ENCODE measurements at regions not wholly inside any gene's neighbourhood (a gene's known extent, or its start where the extent isn't known, plus 50 kb on each side); places are given as distances from the start of the nearest gene placed in this dataset.

- Histone ChIP-seq H3K9ac (ENCODE audit: low read length) (no peak overlapping the region), H2AFZ (ENCODE audit: insufficient read depth, low read depth, low read length, poor library complexity, severe bottlenecking) (no peak overlapping the region), H3K27me3 (replicated peaks in 1 of 4; ENCODE audit: control extremely low read depth in 1 of 4, control insufficient read depth in 3 of 4, insufficient read depth in 4 of 4, low read length in 3 of 4) (no peaks in the 10 kb centered on the region), H3K4me1 (ENCODE audit: control insufficient read depth in 2 of 2, insufficient read depth in 2 of 2, low read length in 2 of 2) (no peaks in the 10 kb centered on the region), H4K20me1 (ENCODE audit: control insufficient read depth, insufficient read depth, low read length, poor library complexity, severe bottlenecking) (no peaks in the 10 kb centered on the region), H3K36me3 (replicated peaks in 1 of 2; ENCODE audit: control extremely low read depth in 1 of 2, control insufficient read depth in 1 of 2, extremely low read depth in 1 of 2, insufficient read depth in 2 of 2, low read length in 1 of 2) (no peaks in the 10 kb centered on the region), H3K27ac (ENCODE audit: low read length in 2 of 2) (no peak overlapping the region), H3K9me3 (ENCODE audit: control extremely low read depth in 1 of 3, control insufficient read depth in 2 of 3, insufficient read depth in 1 of 3, low read length in 2 of 3) (no peaks in the 10 kb centered on the region), H3K4me3 (ENCODE audit: control extremely low read depth in 1 of 5, extremely low read depth in 1 of 5, insufficient read depth in 1 of 5, low read depth in 2 of 5, low read length in 4 of 5) (no peak overlapping the region), H3K4me2 (replicated peaks; ENCODE audit: low read depth, low read length, poor library complexity, severe bottlenecking) (no peak overlapping the region), H3K79me2 (ENCODE audit: control insufficient read depth, insufficient read depth, low read length) (no peaks in the 10 kb centered on the region)
- ChIA-PET POLR2A (no interaction called here), CTCF (interaction anchor here (0.8 kb wide), 1 partner anchor 29 kb away, joined by 3 read pairs; no protein-coding TSS in a partner anchor)
- Mint-ChIP-seq H3K4me1 (no peaks in the 10 kb centered on the region), H3K27me3 (no peaks in the 10 kb centered on the region), H3K4me3 (no peak overlapping the region), H3K27ac (no peak overlapping the region), H3K9me3 (ENCODE audit: insufficient read depth) (no peaks in the 10 kb centered on the region)
- DNase-seq = no peak
- 100% methylated on average over 1 of the region's 1 CpG for WGBS (ENCODE audit: insufficient coverage)
- no peak for ATAC-seq (ENCODE audit: low read depth)
- no peak for TF ChIP-seq EZH2 (IDR thresholded peaks at IDR 0.05; ENCODE audit: borderline replicate concordance, insufficient read depth, low read depth, low read length, poor library complexity, severe bottlenecking)
- TF ChIP-seq, protein P1, sequence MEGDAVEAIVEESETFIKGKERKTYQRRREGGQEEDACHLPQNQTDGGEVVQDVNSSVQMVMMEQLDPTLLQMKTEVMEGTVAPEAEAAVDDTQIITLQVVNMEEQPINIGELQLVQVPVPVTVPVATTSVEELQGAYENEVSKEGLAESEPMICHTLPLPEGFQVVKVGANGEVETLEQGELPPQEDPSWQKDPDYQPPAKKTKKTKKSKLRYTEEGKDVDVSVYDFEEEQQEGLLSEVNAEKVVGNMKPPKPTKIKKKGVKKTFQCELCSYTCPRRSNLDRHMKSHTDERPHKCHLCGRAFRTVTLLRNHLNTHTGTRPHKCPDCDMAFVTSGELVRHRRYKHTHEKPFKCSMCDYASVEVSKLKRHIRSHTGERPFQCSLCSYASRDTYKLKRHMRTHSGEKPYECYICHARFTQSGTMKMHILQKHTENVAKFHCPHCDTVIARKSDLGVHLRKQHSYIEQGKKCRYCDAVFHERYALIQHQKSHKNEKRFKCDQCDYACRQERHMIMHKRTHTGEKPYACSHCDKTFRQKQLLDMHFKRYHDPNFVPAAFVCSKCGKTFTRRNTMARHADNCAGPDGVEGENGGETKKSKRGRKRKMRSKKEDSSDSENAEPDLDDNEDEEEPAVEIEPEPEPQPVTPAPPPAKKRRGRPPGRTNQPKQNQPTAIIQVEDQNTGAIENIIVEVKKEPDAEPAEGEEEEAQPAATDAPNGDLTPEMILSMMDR (IDR thresholded peaks at IDR 0.05) = no peak
- intact Hi-C loops (cut with micrococcal nuclease) = no loop called here
These were observed 288.9 kb upstream of the KLF6 start for GRCh38 chr10:4073912-4074311.

GRCh38 chr10:4070921-4071660 lies 286.1 kb upstream of the KLF6 start:
- DNase-seq (no peak), ATAC-seq (ENCODE audit: low read depth) (no peak)
- no peak overlapping the region for H2AFZ ChIP-seq (ENCODE audit: insufficient read depth, low read depth, low read length, poor library complexity, severe bottlenecking)
- H3K9ac ChIP-seq (ENCODE audit: low read length) = no peak overlapping the region
- H3K27me3 ChIP-seq (replicated peaks in 1 of 4; ENCODE audit: control extremely low read depth in 1 of 4, control insufficient read depth in 3 of 4, insufficient read depth in 4 of 4, low read length in 3 of 4) = no peaks in the 10 kb centered on the region
- WGBS (ENCODE audit: insufficient coverage) = 94% methylated on average over 8 of the region's 11 CpGs
- Mint-ChIP-seq H3K4me3 (no peak overlapping the region), H3K4me1 (peaks cover 3% of the 10 kb centered on the region), H3K27ac (no peak overlapping the region), H3K27me3 (no peaks in the 10 kb centered on the region), H3K9me3 (ENCODE audit: insufficient read depth) (no peaks in the 10 kb centered on the region)
- no peaks in the 10 kb centered on the region for H3K36me3 ChIP-seq (replicated peaks in 1 of 2; ENCODE audit: control extremely low read depth in 1 of 2, control insufficient read depth in 1 of 2, extremely low read depth in 1 of 2, insufficient read depth in 2 of 2, low read length in 1 of 2)
- no peak overlapping the region for H3K4me3 ChIP-seq (ENCODE audit: control extremely low read depth in 1 of 5, extremely low read depth in 1 of 5, insufficient read depth in 1 of 5, low read depth in 2 of 5, low read length in 4 of 5)
- H3K79me2 ChIP-seq (ENCODE audit: control insufficient read depth, insufficient read depth, low read length) = no peaks in the 10 kb centered on the region
- H3K4me1 ChIP-seq (ENCODE audit: control insufficient read depth in 2 of 2, insufficient read depth in 2 of 2, low read length in 2 of 2) = peaks cover 10 to 13% of the 10 kb centered on the region in 2 donors
- ChIA-PET POLR2A (no interaction called here), CTCF (interaction anchor here (0.7 kb wide), 1 partner anchor 152 kb away, joined by 4 read pairs; no protein-coding TSS in a partner anchor)
- no peaks in the 10 kb centered on the region for H3K9me3 ChIP-seq (ENCODE audit: control extremely low read depth in 1 of 3, control insufficient read depth in 2 of 3, insufficient read depth in 1 of 3, low read length in 2 of 3)
- H4K20me1 ChIP-seq (ENCODE audit: control insufficient read depth, insufficient read depth, low read length, poor library complexity, severe bottlenecking) = no peaks in the 10 kb centered on the region
- TF ChIP-seq, protein P1 (IDR thresholded peaks at IDR 0.05) = no peak
- no peak for TF ChIP-seq EZH2 (IDR thresholded peaks at IDR 0.05; ENCODE audit: borderline replicate concordance, insufficient read depth, low read depth, low read length, poor library complexity, severe bottlenecking)
- intact Hi-C loops (cut with micrococcal nuclease) = no loop called here
- H3K27ac ChIP-seq (ENCODE audit: low read length in 2 of 2) = no peak overlapping the region
- H3K4me2 ChIP-seq (replicated peaks; ENCODE audit: low read depth, low read length, poor library complexity, severe bottlenecking) = no peak overlapping the region

All from B cell (primary cell).